SK-N-MC (cell line): ENCODE measurements at regions not wholly inside any gene's neighbourhood (a gene's known extent, or its start where the extent isn't known, plus 50 kb on each side); places are given as distances from the start of the nearest gene placed in this dataset.

Source experiments
- DNase-seq: peaks from one replicate; pipeline ENCODE4 v3.0.0-alpha.2; 2011; ENCODE audit warnings: low read depth, low spot score
- H3K27ac ChIP-seq: fragments of 200-600 bp; sonication (generic); 2 replicates; pipeline ENCODE4 v1.5.1; 2016; ENCODE audit warnings: mixed run types
- H3K36me3 ChIP-seq: fragments of 200-600 bp; sonication (generic); 2 replicates; pipeline ENCODE4 v1.6.1; 2017; ENCODE audit warnings: antibody characterized with exemption, low read length, mixed read lengths; ENCODE audit not compliant: insufficient read depth
- H3K4me3 ChIP-seq: fragments of 200-600 bp; sonication (generic); 2 replicates; pipeline ENCODE4 v1.5.1; 2016
- H3K9ac ChIP-seq: fragments of 200-600 bp; sonication (generic); 2 replicates; pipeline ENCODE4 v1.8.0; 2017; ENCODE audit warnings: mixed run types, mixed read lengths; ENCODE audit not compliant: insufficient read length
- H3K9me3 ChIP-seq: fragments of 200-600 bp; sonication (generic); 2 replicates; pipeline ENCODE4 v1.6.1; 2017; ENCODE audit warnings: low read depth, mild to moderate bottlenecking, antibody characterized with exemption, low read length, moderate library complexity, mixed read lengths
- EZH2 ChIP-seq: fragments of 200-600 bp; sonication (generic); IDR thresholded peaks from one replicate; pipeline ENCODE4 v1.6.1; 2017; ENCODE audit warnings: antibody characterized with exemption
- FOXP2 ChIP-seq: optimal IDR thresholded peaks from 2 replicates; pipeline ENCODE3; 2011; ENCODE audit warnings: mild to moderate bottlenecking, moderate library complexity; ENCODE audit not compliant: insufficient read depth; ENCODE audit errors: extremely low read length, control extremely low read depth
- POLR2AphosphoS5 ChIP-seq: IDR thresholded peaks from 2 replicates; pipeline ENCODE4 v1.6.1; 2012; ENCODE audit warnings: mild to moderate bottlenecking, low read depth, low read length, borderline replicate concordance

DNA sequence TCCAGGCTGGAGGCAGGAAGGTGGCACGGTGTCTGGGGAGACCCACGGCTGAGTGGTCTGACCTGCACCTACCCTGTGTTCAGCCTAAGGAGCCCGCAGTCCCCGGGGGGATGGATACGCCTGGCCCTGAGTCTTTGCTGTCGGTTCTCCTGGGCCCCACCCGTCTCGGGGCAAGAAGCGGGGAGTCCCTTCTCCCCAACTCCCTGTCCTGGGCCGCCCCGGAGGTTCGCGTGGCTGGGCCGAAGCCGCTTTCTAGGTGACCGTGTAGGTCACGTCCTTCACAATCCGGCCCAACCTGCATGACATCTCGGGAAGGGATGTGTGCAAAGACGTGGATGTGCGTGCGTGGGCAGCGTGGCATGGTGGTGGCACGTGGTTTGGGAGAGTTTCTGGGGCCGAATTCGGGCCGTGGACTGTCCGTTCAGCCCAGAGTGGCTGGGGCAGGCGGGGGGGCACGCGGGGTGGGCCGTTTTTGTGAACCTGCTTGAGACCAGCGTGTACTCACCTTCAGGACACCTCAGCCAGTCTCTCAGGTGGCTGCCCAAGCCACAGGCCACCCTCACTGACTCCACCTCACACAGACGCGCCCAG is 103.3 kb downstream of the PTPRS start:
- Histone ChIP-seq H3K27ac (no peak overlapping the region), H3K4me3 (no peak overlapping the region), H3K36me3 (peaks cover 14% of the 10 kb centered on the region; the same call in 1 of the 2 replicates), H3K9me3 (no peaks in the 10 kb centered on the region), H3K9ac (no peak overlapping the region)
- TF ChIP-seq FOXP2 (no peak), EZH2 (no peak), POLR2AphosphoS5 (no peak)
- no peak for DNase-seq

DNA sequence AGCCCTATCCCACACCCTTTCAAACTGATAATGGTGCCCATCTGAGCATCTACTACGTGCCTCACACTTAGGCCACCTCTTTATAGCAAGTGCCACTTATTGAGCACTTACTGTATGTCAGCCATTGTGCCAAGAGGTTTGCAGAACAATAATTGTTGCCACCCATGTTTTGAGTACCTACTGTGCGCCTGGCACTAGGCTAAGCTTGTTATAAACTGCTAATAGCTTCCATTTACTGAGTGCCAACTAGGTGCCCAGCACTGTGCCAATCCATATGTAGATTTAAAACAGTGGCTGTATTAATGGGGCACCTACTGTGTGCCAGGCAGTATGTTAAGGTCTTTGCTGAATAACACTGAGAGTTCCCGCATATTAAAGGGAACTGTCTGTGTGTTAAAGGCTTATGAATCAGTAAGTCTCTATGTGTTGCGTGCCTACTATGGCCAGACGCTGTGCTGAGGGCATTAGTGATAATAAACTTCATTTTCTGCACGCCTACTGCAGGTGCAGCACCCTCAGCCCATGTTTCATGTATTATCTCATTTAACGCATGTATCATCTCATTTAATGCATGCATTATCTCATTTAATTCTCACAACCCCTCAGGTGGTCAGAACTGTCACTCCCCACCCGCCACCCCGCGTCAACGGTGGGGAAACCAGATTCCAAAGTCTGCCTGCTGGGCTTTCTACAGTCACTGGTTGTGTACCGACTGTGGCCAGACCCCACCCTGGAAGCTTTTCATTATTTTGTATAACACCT is 105.0 kb downstream of the PTPRS start:
- H3K9ac ChIP-seq = no peak overlapping the region
- DNase-seq = no peak
- H3K36me3 ChIP-seq = peaks cover 24% of the 10 kb centered on the region; the same call in 1 of the 2 replicates
- no peaks in the 10 kb centered on the region for H3K9me3 ChIP-seq
- no peak for TF ChIP-seq POLR2AphosphoS5
- no peak for TF ChIP-seq EZH2
- TF ChIP-seq FOXP2 = no peak
- H3K4me3 ChIP-seq = no peak overlapping the region
- no peak overlapping the region for H3K27ac ChIP-seq

GRCh38 chr19:5234412-5234811 is 106.2 kb downstream of the PTPRS start:
- Histone ChIP-seq H3K36me3 (peaks cover 24% of the 10 kb centered on the region; the same call in 1 of the 2 replicates), H3K9me3 (no peaks in the 10 kb centered on the region), H3K27ac (no peak overlapping the region), H3K4me3 (no peak overlapping the region), H3K9ac (no peak overlapping the region)
- no peak for DNase-seq
- TF ChIP-seq FOXP2 = no peak
- TF ChIP-seq EZH2 = no peak
- no peak for TF ChIP-seq POLR2AphosphoS5

- DNase-seq = no peak
- peaks cover 13% of the 10 kb centered on the region; the same call in 1 of the 2 replicates for H3K36me3 ChIP-seq
- TF ChIP-seq POLR2AphosphoS5 (no peak), FOXP2 (no peak), EZH2 (no peak)
These were observed 107.7 kb downstream of the PTPRS start for GRCh38 chr19:5232798-5233505.

GRCh38 chr19:5231857-5232678 is 108.5 kb downstream of the PTPRS start:
- Histone ChIP-seq H3K27ac (no peak overlapping the region), H3K4me3 (no peak overlapping the region), H3K36me3 (peaks cover 13% of the 10 kb centered on the region; the same call in 1 of the 2 replicates), H3K9ac (no peak overlapping the region), H3K9me3 (no peaks in the 10 kb centered on the region)
- no peak for DNase-seq
- no peak for TF ChIP-seq POLR2AphosphoS5
- TF ChIP-seq FOXP2 = no peak
- TF ChIP-seq EZH2 = no peak

More at GRCh38 chr19:5232798-5233505, 107.7 kb downstream of the PTPRS start:
- no peak overlapping the region for H3K27ac ChIP-seq
- H3K9ac ChIP-seq = no peak overlapping the region
- H3K9me3 ChIP-seq = no peaks in the 10 kb centered on the region
- H3K4me3 ChIP-seq = no peak overlapping the region

- no peak for TF ChIP-seq FOXP2
- TF ChIP-seq EZH2 = no peak
- no peak for TF ChIP-seq POLR2AphosphoS5
- no peak for DNase-seq
- H3K4me3 ChIP-seq = no peak overlapping the region
- H3K36me3 ChIP-seq = peaks cover 13% of the 10 kb centered on the region; the same call in 1 of the 2 replicates
- H3K9me3 ChIP-seq = no peaks in the 10 kb centered on the region
- H3K27ac ChIP-seq = no peak overlapping the region
- H3K9ac ChIP-seq = no peak overlapping the region
These were observed 109.7 kb downstream of the PTPRS start for GRCh38 chr19:5230730-5231555.

- Histone ChIP-seq H3K27ac (no peak overlapping the region), H3K9ac (no peak overlapping the region)
These were observed 110.8 kb downstream of the PTPRS start for GRCh38 chr19:5229778-5230335.

More at GRCh38 chr19:5229778-5230335, 110.8 kb downstream of the PTPRS start:
- no peaks in the 10 kb centered on the region for H3K9me3 ChIP-seq
- DNase-seq = no peak
- peaks cover 13% of the 10 kb centered on the region; the same call in 1 of the 2 replicates for H3K36me3 ChIP-seq
- TF ChIP-seq FOXP2 (no peak), EZH2 (no peak), POLR2AphosphoS5 (no peak)
- no peak overlapping the region for H3K4me3 ChIP-seq
